NCI-H526 treated with DMSO at 0.1 percent for 48 hours (cell line): ENCODE measurements at regions not wholly inside any gene's neighbourhood (a gene's known extent, or its start where the extent isn't known, plus 50 kb on each side); places are given as distances from the start of the nearest gene placed in this dataset.

Experiments used
- DNase-seq: peaks from one replicate; lab custom pipeline; 2025; lab: John Stamatoyannopoulos, UW

GRCh38 chr1:9179463-9180110, 50.7 kb upstream of the GPR157 start:
- DNase-seq: peak; percentile 39

- no peak for DNase-seq
These were observed 51.4 kb upstream of the GPR157 start for GRCh38 chr1:9180111-9180819.

DNA sequence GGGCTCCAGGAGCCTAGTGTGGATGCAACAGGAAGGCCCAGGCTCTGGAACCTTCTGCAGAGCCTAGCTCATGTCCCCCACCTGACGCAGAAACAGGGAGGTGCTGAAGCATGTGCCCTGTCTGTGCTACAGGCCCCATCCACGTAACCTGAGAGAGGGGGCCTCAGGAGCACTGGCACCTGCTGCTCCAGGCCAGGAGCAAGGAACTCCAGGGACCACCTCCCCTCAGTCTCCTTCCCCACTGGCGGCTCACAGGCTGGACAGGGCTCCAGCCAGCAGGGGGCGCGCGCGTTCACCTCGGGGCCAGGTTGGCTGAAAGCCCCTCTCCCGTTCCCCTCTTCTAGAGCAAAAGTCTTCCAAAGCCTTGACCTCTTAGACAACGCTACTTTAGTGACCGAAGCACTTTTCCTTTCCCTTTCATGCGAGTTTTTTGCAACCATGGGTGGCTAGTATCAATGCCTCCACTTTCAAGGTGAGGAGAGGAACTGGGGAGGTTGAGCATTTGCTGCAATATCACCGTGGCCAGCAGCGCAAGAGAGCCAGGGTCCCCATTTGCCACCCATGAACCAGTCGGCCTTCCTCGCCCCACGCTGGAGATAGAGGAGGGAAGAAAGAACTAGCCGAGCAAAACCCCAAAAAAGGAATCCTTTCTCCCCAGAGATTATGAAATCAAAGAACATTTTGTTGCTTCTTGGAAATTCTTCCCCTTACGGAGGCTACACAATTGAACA, 52.4 kb upstream of the GPR157 start:
- peak; percentile 26 for DNase-seq

DNA sequence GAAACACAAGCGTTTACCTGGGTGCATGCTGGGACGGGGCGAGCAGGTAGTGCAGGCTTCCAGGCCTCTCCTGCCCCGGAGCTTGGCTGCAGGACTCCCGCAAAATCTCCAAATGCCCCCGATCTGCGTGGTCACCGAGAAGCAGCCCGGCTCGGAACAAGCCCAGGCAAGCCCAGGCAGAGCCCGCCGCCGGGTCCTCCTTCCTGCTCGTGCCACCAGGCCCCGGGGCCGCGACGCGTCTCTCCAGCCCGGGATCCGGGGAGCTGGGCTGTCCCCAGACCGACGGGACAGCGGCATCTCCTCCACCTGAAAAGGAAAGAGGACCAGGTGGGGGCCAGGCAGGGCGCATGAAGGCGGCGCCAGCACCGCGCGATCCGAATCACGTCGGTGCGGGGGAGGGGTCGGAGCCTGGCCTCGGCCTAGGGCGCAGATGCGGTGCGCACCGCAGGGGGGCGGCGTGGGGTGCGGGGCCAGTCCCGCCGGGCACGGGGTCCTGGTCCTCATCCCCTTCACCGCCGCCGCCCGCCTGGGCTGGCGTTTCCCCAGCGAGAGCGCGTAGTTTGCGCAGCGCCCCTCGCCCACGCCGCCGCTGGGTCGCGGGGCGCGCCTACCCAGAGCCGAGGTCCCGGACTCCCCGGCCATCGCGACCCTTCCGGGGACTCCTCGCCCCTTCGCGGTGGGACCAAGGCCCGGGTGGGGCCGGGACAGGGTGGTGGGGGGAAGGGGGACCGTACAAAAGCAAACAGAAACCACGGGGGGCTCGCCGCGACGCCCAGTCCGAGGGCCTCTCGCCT, 52.4 kb upstream of the H6PD start:
- DNase-seq: no peak

GRCh38 chr1:9182784-9183257, 51.8 kb upstream of the H6PD start:
- DNase-seq: no peak

GRCh38 chr1:9183441-9183840, 51.1 kb upstream of the H6PD start:
- no peak for DNase-seq

- DNase-seq: no peak
These were observed 50.7 kb upstream of the H6PD start for GRCh38 chr1:9183898-9184297.

DNA sequence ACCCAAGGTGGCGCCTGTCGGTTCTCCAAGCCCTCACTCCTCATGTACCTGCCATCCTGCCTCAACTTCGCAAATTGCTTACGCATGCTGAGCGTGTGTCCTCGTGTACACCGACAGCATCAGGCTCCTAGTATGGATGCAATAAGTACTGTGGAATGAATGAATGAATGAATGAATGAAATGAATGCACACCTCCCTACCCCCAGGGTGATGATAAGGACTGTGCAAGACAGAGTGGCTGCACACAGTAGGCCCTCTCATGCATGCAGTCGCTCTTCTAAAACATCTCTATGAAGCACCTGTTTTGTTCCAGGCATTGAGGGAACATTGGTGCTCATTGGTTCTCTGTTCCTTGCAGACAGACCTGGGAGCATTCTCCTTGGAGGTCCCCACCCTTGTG, 49.8 kb upstream of the H6PD start:
- no peak for DNase-seq
